GM21423 (cell line): ENCODE measurements at regions not wholly inside any gene's neighbourhood (a gene's known extent, or its start where the extent isn't known, plus 50 kb on each side); places are given as distances from the start of the nearest gene placed in this dataset.

Source experiments
- ATAC-seq: cut with Tn5 transposase; IDR thresholded peaks from one replicate; pipeline ENCODE4 v1.9.1; 2021; ENCODE audit warnings: mild to moderate bottlenecking, moderate library complexity; ENCODE audit not compliant: unreplicated experiment

GRCh38 chr4:122514671-122515070 lies 58.1 kb upstream of the IL2 start:
- no peak for ATAC-seq

- ATAC-seq: no peak
Measured at GRCh38 chr4:122512430-122512829, 55.9 kb upstream of the IL2 start.

- no peak for ATAC-seq
Measured at GRCh38 chr4:122508083-122508482, 51.6 kb upstream of the IL2 start.
